Astrocyte (in vitro differentiated cells and primary cell): ENCODE measurements at regions not wholly inside any gene's neighbourhood (a gene's known extent, or its start where the extent isn't known, plus 50 kb on each side); places are given as distances from the start of the nearest gene placed in this dataset.

ENCODE experiments used
- DNase-seq: peaks from one replicate; pipeline ENCODE4 v3.0.0-alpha.2; 2010; ENCODE audit warnings: low read depth
- FAIRE-seq: peaks from 2 replicates; lab custom pipeline; 2011; peaks lifted over from hg19 to GRCh38; lab: Jason Lieb, UNC
- H2AFZ ChIP-seq: 2 replicates; pipeline ENCODE4 v1.6.0; 2012; ENCODE audit warnings: low read depth, low read length, inconsistent platforms
- H3K27ac ChIP-seq: 2 replicates; pipeline ENCODE4 v1.5.1; 2011; ENCODE audit warnings: low read depth, low read length, inconsistent platforms
- H3K27me3 ChIP-seq: 2 replicates; pipeline ENCODE4 v1.6.0; 2011; ENCODE audit warnings: low read length, inconsistent platforms; ENCODE audit not compliant: insufficient read depth
- H3K36me3 ChIP-seq: 2 replicates; pipeline ENCODE4 v1.5.1; 2011; ENCODE audit warnings: low read length, inconsistent platforms; ENCODE audit not compliant: insufficient read depth
- H3K4me1 ChIP-seq: 2 replicates; pipeline ENCODE4 v1.5.1; 2011; ENCODE audit warnings: low read length, inconsistent platforms; ENCODE audit not compliant: insufficient read depth
- H3K4me2 ChIP-seq: 2 replicates; pipeline ENCODE4 v1.6.0; 2012; ENCODE audit warnings: low read length, inconsistent platforms
- H3K4me3 ChIP-seq: 2 replicates; pipeline ENCODE4 v1.5.1; 2011; ENCODE audit warnings: low read depth, mild to moderate bottlenecking, low read length, inconsistent platforms; ENCODE audit not compliant: insufficient read depth
- H3K79me2 ChIP-seq: 2 replicates; pipeline ENCODE4 v1.6.0; 2012; ENCODE audit warnings: mild to moderate bottlenecking, low read length, inconsistent platforms; ENCODE audit not compliant: insufficient read depth
- H3K9ac ChIP-seq: 2 replicates; pipeline ENCODE4 v1.6.0; 2012; ENCODE audit warnings: mild to moderate bottlenecking, low read length, inconsistent platforms
- H3K9me3 ChIP-seq: 2 replicates; pipeline ENCODE4 v1.5.1; 2012; ENCODE audit warnings: low read depth, mild to moderate bottlenecking, low read length, inconsistent platforms; ENCODE audit not compliant: insufficient read depth
- H4K20me1 ChIP-seq: 2 replicates; pipeline ENCODE4 v1.6.0; 2012; ENCODE audit warnings: low read length, inconsistent platforms; ENCODE audit not compliant: insufficient read depth
- H3K27ac Mint-ChIP-seq: one replicate; pipeline ENCODE4 v1.8.0; 2021; ENCODE audit warnings: mild to moderate bottlenecking, mixed read lengths; ENCODE audit not compliant: unreplicated experiment
- H3K27me3 Mint-ChIP-seq: one replicate; pipeline ENCODE4 v1.8.0; 2021; ENCODE audit warnings: low read depth, mixed read lengths; ENCODE audit not compliant: unreplicated experiment
- H3K36me3 Mint-ChIP-seq: one replicate; pipeline ENCODE4 v1.8.0; 2021; ENCODE audit warnings: low read depth, mixed read lengths; ENCODE audit not compliant: unreplicated experiment
- H3K4me1 Mint-ChIP-seq: one replicate; pipeline ENCODE4 v1.8.0; 2021; ENCODE audit warnings: low read depth, mixed read lengths; ENCODE audit not compliant: unreplicated experiment
- H3K4me3 Mint-ChIP-seq: one replicate; pipeline ENCODE4 v1.8.0; 2021; ENCODE audit warnings: mild to moderate bottlenecking, moderate library complexity, mixed read lengths; ENCODE audit not compliant: unreplicated experiment
- H3K9me3 Mint-ChIP-seq: one replicate; pipeline ENCODE4 v1.8.0; 2021; ENCODE audit warnings: mild to moderate bottlenecking, mixed read lengths; ENCODE audit not compliant: unreplicated experiment
- EZH2 ChIP-seq: IDR thresholded peaks from 2 replicates; pipeline ENCODE4 v1.6.1; 2012; ENCODE audit warnings: mild to moderate bottlenecking, low read length, inconsistent platforms; ENCODE audit not compliant: insufficient read depth
- TF ChIP-seq, protein P1 (sequence below): IDR thresholded peaks from 2 replicates; pipeline ENCODE4 v1.5.1; 2011; ENCODE audit warnings: low read depth, mild to moderate bottlenecking, inconsistent platforms, low read length, moderate library complexity; ENCODE audit not compliant: insufficient read depth

DNA sequence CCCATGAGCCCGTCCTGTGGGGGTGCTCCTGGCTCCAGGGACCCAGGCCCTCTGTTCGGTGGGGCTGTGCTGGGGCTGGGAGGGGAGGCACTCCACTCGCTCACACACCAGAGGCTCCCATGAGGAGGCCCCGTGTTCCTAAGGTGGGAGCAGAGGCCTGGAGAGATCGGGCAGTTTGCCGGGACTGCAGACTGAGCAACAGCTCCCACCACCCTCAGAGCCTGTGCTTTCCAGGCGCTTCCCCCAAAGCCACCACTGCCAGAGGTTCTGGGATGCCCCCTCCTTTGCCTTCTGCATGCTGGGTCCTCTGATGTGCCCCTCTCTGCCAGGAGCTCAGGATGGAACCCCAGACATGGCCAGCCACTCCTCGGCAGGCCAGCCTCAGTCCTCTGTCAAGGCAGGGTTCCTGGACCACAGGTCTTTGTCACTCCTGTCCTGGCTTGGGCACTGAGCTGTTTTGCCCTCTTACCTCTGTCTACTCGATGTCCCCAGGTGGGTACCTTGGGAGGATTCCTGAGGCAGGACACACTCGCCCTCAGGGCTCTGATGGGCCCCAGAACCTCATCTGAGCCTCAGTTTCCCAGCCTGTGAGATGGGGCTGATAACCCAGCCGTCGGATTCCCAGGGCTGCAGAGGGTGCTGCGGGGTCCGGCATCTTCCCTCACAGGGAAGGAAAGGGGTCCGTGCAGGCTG lies 80.8 kb downstream of the TSPAN17 start:
- H2AFZ ChIP-seq: no peak overlapping the region
- no peak for FAIRE-seq

DNA sequence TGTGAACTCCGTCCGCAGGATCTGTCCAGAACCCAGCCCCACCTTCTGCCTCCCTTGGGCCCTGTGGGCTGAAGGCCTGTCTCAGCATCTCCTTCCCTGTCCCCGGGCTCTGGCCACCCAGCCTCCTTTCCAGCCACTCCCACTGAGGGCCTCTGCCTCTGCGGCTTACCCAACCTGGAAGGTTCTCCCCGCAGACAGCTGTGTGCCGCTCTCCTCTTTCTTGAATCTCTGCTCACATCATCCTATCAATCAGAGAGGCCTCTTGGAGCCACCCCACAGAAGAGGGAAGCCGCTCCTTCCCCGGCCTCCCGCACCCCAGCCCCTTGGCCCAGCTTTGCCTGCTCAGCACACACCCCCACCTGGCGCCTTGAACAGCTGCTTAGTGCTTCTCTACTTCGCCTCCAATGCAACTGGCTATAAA lies 81.5 kb upstream of the UNC5A start:
- Mint-ChIP-seq H3K27ac (no peak overlapping the region), H3K4me3 (no peak overlapping the region), H3K36me3 (no peaks in the 10 kb centered on the region), H3K9me3 (no peaks in the 10 kb centered on the region), H3K27me3 (peaks cover 62% of the 10 kb centered on the region), H3K4me1 (no peaks in the 10 kb centered on the region)
- H3K4me2 ChIP-seq: no peak overlapping the region
- H3K4me3 ChIP-seq: no peak overlapping the region
- no peaks in the 10 kb centered on the region for H3K79me2 ChIP-seq
- no peaks in the 10 kb centered on the region for H4K20me1 ChIP-seq
- FAIRE-seq (no peak), DNase-seq (no peak)
- no peak overlapping the region for H2AFZ ChIP-seq
- peaks cover 30% of the 10 kb centered on the region for H3K27me3 ChIP-seq
- no peak overlapping the region for H3K9ac ChIP-seq
- no peaks in the 10 kb centered on the region for H3K4me1 ChIP-seq
- H3K9me3 ChIP-seq: no peaks in the 10 kb centered on the region
- H3K36me3 ChIP-seq: no peaks in the 10 kb centered on the region
- TF ChIP-seq EZH2: no peak
- TF ChIP-seq, protein P1, sequence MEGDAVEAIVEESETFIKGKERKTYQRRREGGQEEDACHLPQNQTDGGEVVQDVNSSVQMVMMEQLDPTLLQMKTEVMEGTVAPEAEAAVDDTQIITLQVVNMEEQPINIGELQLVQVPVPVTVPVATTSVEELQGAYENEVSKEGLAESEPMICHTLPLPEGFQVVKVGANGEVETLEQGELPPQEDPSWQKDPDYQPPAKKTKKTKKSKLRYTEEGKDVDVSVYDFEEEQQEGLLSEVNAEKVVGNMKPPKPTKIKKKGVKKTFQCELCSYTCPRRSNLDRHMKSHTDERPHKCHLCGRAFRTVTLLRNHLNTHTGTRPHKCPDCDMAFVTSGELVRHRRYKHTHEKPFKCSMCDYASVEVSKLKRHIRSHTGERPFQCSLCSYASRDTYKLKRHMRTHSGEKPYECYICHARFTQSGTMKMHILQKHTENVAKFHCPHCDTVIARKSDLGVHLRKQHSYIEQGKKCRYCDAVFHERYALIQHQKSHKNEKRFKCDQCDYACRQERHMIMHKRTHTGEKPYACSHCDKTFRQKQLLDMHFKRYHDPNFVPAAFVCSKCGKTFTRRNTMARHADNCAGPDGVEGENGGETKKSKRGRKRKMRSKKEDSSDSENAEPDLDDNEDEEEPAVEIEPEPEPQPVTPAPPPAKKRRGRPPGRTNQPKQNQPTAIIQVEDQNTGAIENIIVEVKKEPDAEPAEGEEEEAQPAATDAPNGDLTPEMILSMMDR: no peak
- H3K27ac ChIP-seq: no peak overlapping the region

More for the DNA sequence above, 80.8 kb downstream of the TSPAN17 start:
- H3K36me3 ChIP-seq: no peaks in the 10 kb centered on the region
- no peak overlapping the region for H3K9ac ChIP-seq
- no peak overlapping the region for H3K27ac ChIP-seq
- Mint-ChIP-seq H3K4me1 (no peaks in the 10 kb centered on the region), H3K4me3 (no peak overlapping the region), H3K9me3 (no peaks in the 10 kb centered on the region), H3K27ac (no peak overlapping the region), H3K27me3 (peaks cover 65% of the 10 kb centered on the region), H3K36me3 (no peaks in the 10 kb centered on the region)
- no peaks in the 10 kb centered on the region for H3K9me3 ChIP-seq
- TF ChIP-seq, protein P1: no peak
- no peak for TF ChIP-seq EZH2
- no peak for DNase-seq
- no peaks in the 10 kb centered on the region for H4K20me1 ChIP-seq
- no peak overlapping the region for H3K4me3 ChIP-seq
- peaks cover 30% of the 10 kb centered on the region for H3K27me3 ChIP-seq
- no peaks in the 10 kb centered on the region for H3K79me2 ChIP-seq
- H3K4me1 ChIP-seq: no peaks in the 10 kb centered on the region
- no peak overlapping the region for H3K4me2 ChIP-seq

DNA sequence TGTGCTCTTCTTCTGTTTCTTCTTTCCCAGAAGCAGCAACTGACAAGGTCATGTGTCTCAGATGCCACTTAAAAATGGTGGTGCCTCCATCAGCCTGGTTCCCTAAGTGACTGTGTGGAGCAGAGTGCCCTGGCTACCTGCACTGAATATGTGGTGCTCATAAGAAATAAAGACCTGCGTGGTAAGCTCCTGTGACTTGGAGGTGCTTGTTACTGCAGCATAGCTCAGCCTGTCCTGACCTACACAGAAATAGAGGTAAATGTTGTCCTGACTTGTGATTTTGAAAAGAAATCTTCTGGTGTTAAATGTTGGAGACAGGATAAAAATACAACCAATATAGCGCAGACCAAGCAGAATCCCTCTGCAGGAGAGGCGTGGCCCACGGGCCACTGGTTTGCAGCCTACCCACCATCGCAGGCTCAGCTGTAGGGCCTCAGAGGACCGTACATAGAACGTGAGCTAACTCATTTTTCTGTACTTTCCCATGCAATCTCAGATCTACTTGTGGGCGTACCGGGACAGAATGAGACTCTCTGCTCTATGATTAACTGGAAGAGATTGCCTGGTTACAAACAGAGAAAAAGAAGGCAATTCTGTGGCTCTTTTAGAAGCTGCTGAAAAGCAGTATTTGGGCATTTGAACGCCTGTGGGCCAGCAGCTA lies 79.4 kb upstream of the UNC5A start:
- no peak for FAIRE-seq
- peaks cover 21% of the 10 kb centered on the region for H3K27me3 ChIP-seq
- peaks cover 50% of the 10 kb centered on the region for H3K27me3 Mint-ChIP-seq

More for the DNA sequence above, 79.4 kb upstream of the UNC5A start:
- TF ChIP-seq, protein P1: no peak
- no peak for TF ChIP-seq EZH2
- H3K4me1 ChIP-seq: no peaks in the 10 kb centered on the region
- no peaks in the 10 kb centered on the region for H3K36me3 ChIP-seq
- Mint-ChIP-seq H3K9me3 (no peaks in the 10 kb centered on the region), H3K4me3 (no peak overlapping the region), H3K4me1 (no peaks in the 10 kb centered on the region), H3K36me3 (no peaks in the 10 kb centered on the region), H3K27ac (no peak overlapping the region)
- H3K4me2 ChIP-seq: no peak overlapping the region
- no peaks in the 10 kb centered on the region for H4K20me1 ChIP-seq
- no peaks in the 10 kb centered on the region for H3K79me2 ChIP-seq
- no peak overlapping the region for H3K9ac ChIP-seq
- no peak overlapping the region for H3K4me3 ChIP-seq
- no peak overlapping the region for H2AFZ ChIP-seq
- H3K27ac ChIP-seq: no peak overlapping the region
- DNase-seq: no peak
- H3K9me3 ChIP-seq: no peaks in the 10 kb centered on the region
